Esophagus squamous epithelium (tissue), 4 donors: ENCODE measurements at regions not wholly inside any gene's neighbourhood (a gene's known extent, or its start where the extent isn't known, plus 50 kb on each side); places are given as distances from the start of the nearest gene placed in this dataset.

Experiments used
- CTCF ChIP-seq, 6 experiments: fragments of 450-650 bp in 4 of 6; fragments of 200-600 bp in 2 of 6; sonication (generic) in 2 of 6; IDR thresholded peaks; one replicate each; pipeline ENCODE4 v1.5.1; 2016 to 2019; ENCODE audit warnings: antibody characterized with exemption in 6 of 6, mild to moderate bottlenecking in 4 of 6, moderate library complexity in 4 of 6
- POLR2A ChIP-seq, 4 donors: fragments of 450-650 bp; IDR thresholded peaks; one replicate each; pipeline ENCODE4 v1.6.1; 2017; ENCODE audit warnings: antibody characterized with exemption in 4 of 4, mild to moderate bottlenecking in 4 of 4, moderate library complexity in 3 of 4

GRCh38 chr11:91946397-91946951, 278.1 kb upstream of the FAT3 start:
- TF ChIP-seq CTCF (IDR thresholded peaks at IDR 0.05): no peak
- TF ChIP-seq POLR2A (IDR thresholded peaks at IDR 0.05): no peak
